GM21786 (cell line): ENCODE measurements at regions not wholly inside any gene's neighbourhood (a gene's known extent, or its start where the extent isn't known, plus 50 kb on each side); places are given as distances from the start of the nearest gene placed in this dataset.
"Not testable (repeated sequence)": the region's sequence is repeated elsewhere in the genome, so short reads cannot be mapped to it uniquely, and the experiment has no call there.

ENCODE experiments used
- ATAC-seq: cut with Tn5 transposase; IDR thresholded peaks from one replicate; pipeline ENCODE4 v1.9.1; 2021; ENCODE audit not compliant: unreplicated experiment

- ATAC-seq, result no peak
These were observed 68.1 kb upstream of the DCD start for GRCh38 chr12:54716261-54716660.

GRCh38 chr12:54713876-54714275, 65.7 kb upstream of the DCD start:
- ATAC-seq, result not testable (repeated sequence)

GRCh38 chr12:54711669-54712068, 63.5 kb upstream of the DCD start:
- no peak for ATAC-seq

- no peak for ATAC-seq
These were observed 60.7 kb upstream of the DCD start for GRCh38 chr12:54708826-54709225.

GRCh38 chr12:54704202-54704601, 56.0 kb upstream of the DCD start:
- ATAC-seq, result no peak

GRCh38 chr12:54701940-54702592, 53.9 kb upstream of the DCD start:
- ATAC-seq, result no peak

- ATAC-seq, result no peak
These were observed 52.7 kb upstream of the DCD start for GRCh38 chr12:54700849-54701248.

- no peak for ATAC-seq
These were observed 52.1 kb upstream of the DCD start for GRCh38 chr12:54700301-54700700.
